ENCODE measurements at regions not wholly inside any gene's neighbourhood (a gene's known extent, or its start where the extent isn't known, plus 50 kb on each side); places are given as distances from the start of the nearest gene placed in this dataset.

DNA sequence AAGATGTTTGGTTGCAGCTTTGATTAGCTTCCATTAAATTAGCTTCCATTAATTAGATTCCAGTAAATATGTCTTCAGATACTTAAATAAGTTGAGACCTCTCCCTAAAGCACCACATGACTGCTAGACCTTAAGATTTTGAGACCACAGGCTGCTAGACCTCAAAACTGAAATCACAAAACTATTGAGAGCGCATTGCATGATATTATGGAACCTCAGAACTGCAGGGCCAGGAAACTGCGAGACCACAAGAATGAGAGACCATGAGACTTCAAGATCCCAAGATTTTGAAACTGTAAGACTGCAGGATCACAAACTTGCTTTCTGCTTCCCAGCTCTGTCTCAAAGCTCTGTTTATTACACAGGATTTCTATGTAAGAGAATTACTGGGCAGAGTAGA lies 87.4 kb downstream of the TRIM42 start:
- H3K4me3 ChIP-seq, result no peak overlapping the region
- no peaks in the 10 kb centered on the region for H3K9me3 ChIP-seq
- TF ChIP-seq, protein P1, sequence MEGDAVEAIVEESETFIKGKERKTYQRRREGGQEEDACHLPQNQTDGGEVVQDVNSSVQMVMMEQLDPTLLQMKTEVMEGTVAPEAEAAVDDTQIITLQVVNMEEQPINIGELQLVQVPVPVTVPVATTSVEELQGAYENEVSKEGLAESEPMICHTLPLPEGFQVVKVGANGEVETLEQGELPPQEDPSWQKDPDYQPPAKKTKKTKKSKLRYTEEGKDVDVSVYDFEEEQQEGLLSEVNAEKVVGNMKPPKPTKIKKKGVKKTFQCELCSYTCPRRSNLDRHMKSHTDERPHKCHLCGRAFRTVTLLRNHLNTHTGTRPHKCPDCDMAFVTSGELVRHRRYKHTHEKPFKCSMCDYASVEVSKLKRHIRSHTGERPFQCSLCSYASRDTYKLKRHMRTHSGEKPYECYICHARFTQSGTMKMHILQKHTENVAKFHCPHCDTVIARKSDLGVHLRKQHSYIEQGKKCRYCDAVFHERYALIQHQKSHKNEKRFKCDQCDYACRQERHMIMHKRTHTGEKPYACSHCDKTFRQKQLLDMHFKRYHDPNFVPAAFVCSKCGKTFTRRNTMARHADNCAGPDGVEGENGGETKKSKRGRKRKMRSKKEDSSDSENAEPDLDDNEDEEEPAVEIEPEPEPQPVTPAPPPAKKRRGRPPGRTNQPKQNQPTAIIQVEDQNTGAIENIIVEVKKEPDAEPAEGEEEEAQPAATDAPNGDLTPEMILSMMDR (IDR thresholded peaks at IDR 0.05), result no peak
- no peak for TF ChIP-seq POLR2A (IDR thresholded peaks at IDR 0.05)
- no peaks in the 10 kb centered on the region for H3K36me3 ChIP-seq
- H3K4me1 ChIP-seq, result no peaks in the 10 kb centered on the region
- H3K27ac ChIP-seq, result no peak overlapping the region
- intact Hi-C loops (cut with DNase I), result no loop called here
- no peaks in the 10 kb centered on the region for H3K27me3 ChIP-seq
- no peak for DNase-seq
- 77 to 79% methylated on average over 2 of the region's 2 CpGs for WGBS, 2 donors

DNA sequence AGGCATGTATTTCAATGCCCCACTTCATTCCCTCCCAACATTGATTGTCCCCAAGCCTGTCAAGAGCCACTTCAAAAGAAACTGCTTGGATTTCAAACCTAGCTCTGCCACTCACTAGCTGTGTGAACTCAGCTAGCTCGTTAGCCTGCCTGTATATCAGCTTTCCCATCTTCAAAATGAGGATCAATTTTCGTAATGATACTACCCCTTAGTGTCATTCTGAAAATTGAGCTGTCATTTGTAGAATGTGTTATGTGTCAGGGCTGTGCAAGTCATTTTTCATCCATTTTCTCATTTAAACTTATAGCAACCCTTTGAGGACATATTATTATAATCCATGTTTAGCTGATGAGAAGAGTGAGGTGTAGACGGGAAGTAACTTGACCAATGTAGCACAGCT lies 88.6 kb downstream of the TRIM42 start:
- no peak for DNase-seq
- Histone ChIP-seq H3K4me3 (no peak overlapping the region), H3K27me3 (no peaks in the 10 kb centered on the region), H3K9me3 (no peaks in the 10 kb centered on the region), H3K27ac (no peak overlapping the region), H3K4me1 (no peaks in the 10 kb centered on the region), H3K36me3 (no peaks in the 10 kb centered on the region)
- TF ChIP-seq POLR2A (IDR thresholded peaks at IDR 0.05), result no peak
- TF ChIP-seq, protein P1 (IDR thresholded peaks at IDR 0.05), result no peak
- 44 to 72% methylated on average over 3 of the region's 3 CpGs for WGBS, 2 donors
- intact Hi-C loops (cut with DNase I), result no loop called here

DNA sequence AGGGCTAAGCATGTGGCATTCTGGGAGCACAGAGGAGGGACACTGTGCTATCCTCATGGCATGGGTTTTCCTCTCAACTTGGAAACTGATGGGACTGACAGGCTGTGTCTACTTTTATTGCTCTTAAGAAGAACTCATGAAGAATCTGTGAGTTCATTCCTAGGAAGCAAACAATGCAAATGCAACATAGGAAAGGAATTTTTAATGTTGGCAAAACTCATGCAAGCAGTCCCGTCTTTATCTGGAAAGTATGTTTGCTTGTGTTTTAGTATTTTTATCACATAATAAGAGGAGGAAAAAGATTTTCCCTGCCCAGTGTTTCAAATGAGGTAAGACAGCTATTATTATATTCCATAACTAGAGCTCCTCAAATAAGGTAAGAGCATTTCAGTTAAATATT lies 89.7 kb downstream of the TRIM42 start:
- Histone ChIP-seq H3K4me3 (no peak overlapping the region), H3K9me3 (no peaks in the 10 kb centered on the region), H3K27ac (no peak overlapping the region), H3K4me1 (no peaks in the 10 kb centered on the region), H3K27me3 (no peaks in the 10 kb centered on the region), H3K36me3 (no peaks in the 10 kb centered on the region)
- intact Hi-C loops (cut with DNase I), result no loop called here
- no peak for DNase-seq
- 44 to 67% methylated on average over 1 of the region's 1 CpG for WGBS, 2 donors
- TF ChIP-seq, protein P1 (IDR thresholded peaks at IDR 0.05), result no peak
- TF ChIP-seq POLR2A (IDR thresholded peaks at IDR 0.05), result no peak

GRCh38 chr3:140768941-140769340 lies 91.1 kb downstream of the TRIM42 start:
- DNase-seq, result no peak
- intact Hi-C loops (cut with DNase I), result no loop called here
- TF ChIP-seq, protein P1 (IDR thresholded peaks at IDR 0.05), result no peak
- TF ChIP-seq POLR2A (IDR thresholded peaks at IDR 0.05), result no peak
- 60 to 84% methylated on average over 2 of the region's 2 CpGs for WGBS, 2 donors
- Histone ChIP-seq H3K4me3 (no peak overlapping the region), H3K36me3 (no peaks in the 10 kb centered on the region), H3K27me3 (no peaks in the 10 kb centered on the region), H3K4me1 (no peaks in the 10 kb centered on the region), H3K9me3 (no peaks in the 10 kb centered on the region), H3K27ac (no peak overlapping the region)

DNA sequence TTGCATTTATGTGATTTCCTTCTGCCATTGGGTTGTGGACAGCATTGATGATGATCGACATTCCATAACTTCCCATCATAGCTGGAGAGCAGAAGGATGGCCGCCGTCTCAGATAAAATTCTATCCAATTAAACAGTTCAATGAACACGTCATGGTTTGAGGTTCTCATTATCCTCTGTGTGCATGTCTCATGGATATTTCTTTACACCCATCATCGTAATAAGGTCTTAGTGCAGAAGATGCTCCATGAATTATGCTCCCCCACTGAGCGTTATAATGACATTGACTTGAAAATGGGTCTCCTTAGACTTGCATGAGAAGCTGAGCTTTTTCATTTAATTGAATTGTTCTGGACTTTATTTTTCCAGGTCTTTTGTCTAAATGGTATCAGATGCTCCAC lies 92.1 kb downstream of the TRIM42 start:
- no peaks in the 10 kb centered on the region for H3K4me1 ChIP-seq
- H3K9me3 ChIP-seq, result no peaks in the 10 kb centered on the region
- no peak for DNase-seq
- intact Hi-C loops (cut with DNase I), result no loop called here
- WGBS, 2 donors, result 85 to 87% methylated on average over 6 of the region's 6 CpGs
- TF ChIP-seq POLR2A (IDR thresholded peaks at IDR 0.05), result no peak
- TF ChIP-seq, protein P1 (IDR thresholded peaks at IDR 0.05), result no peak
- H3K27ac ChIP-seq, result no peak overlapping the region
- H3K27me3 ChIP-seq, result no peaks in the 10 kb centered on the region
- no peaks in the 10 kb centered on the region for H3K36me3 ChIP-seq
- no peak overlapping the region for H3K4me3 ChIP-seq

All from esophagus squamous epithelium (tissue), 5 donors.